UCSD-AML1 (cell line): ENCODE measurements at regions not wholly inside any gene's neighbourhood (a gene's known extent, or its start where the extent isn't known, plus 50 kb on each side); places are given as distances from the start of the nearest gene placed in this dataset.

Experiments
- DNase-seq: peaks from one replicate; lab custom pipeline; 2025; ENCODE audit not compliant: unreplicated experiment; lab: John Stamatoyannopoulos, UW

GRCh38 chr10:57884407-57884806 lies 383.3 kb downstream of the IPMK start:
- no peak for DNase-seq

GRCh38 chr10:57880446-57881227 lies 387.1 kb downstream of the IPMK start:
- no peak for DNase-seq

- DNase-seq = no peak
These were observed 392.9 kb downstream of the IPMK start for GRCh38 chr10:57874810-57875209.

GRCh38 chr10:57867241-57867640 lies 400.5 kb downstream of the IPMK start:
- DNase-seq = no peak

- DNase-seq = no peak
These were observed 402.7 kb downstream of the IPMK start for GRCh38 chr10:57864765-57865680.

- DNase-seq = no peak
These were observed 417.9 kb downstream of the IPMK start for GRCh38 chr10:57849691-57850357.

- no peak for DNase-seq
These were observed 421.2 kb downstream of the IPMK start for GRCh38 chr10:57846307-57847065.

GRCh38 chr10:57844387-57844998 lies 423.2 kb downstream of the IPMK start:
- DNase-seq = no peak

- DNase-seq = no peak
These were observed 436.7 kb downstream of the IPMK start for GRCh38 chr10:57830877-57831560.

- no peak for DNase-seq
These were observed 442.7 kb downstream of the IPMK start for GRCh38 chr10:57825015-57825414.

- DNase-seq = no peak
These were observed 444.3 kb downstream of the IPMK start for GRCh38 chr10:57823398-57823797.

GRCh38 chr10:57822965-57823364 lies 444.7 kb downstream of the IPMK start:
- DNase-seq = no peak

GRCh38 chr10:57818522-57818921 lies 449.2 kb downstream of the IPMK start:
- DNase-seq = no peak

- DNase-seq = no peak
These were observed 450.0 kb downstream of the IPMK start for GRCh38 chr10:57817741-57818140.

- no peak for DNase-seq
These were observed 451.7 kb downstream of the IPMK start for GRCh38 chr10:57815949-57816348.

GRCh38 chr10:57809961-57810360 lies 457.7 kb downstream of the IPMK start:
- DNase-seq = no peak

- no peak for DNase-seq
These were observed 459.8 kb downstream of the IPMK start for GRCh38 chr10:57807906-57808305.

GRCh38 chr10:57806675-57807074 lies 461.0 kb downstream of the IPMK start:
- no peak for DNase-seq

GRCh38 chr10:57799625-57800024 lies 468.1 kb downstream of the IPMK start:
- DNase-seq = no peak

GRCh38 chr10:57798830-57799229 lies 468.9 kb downstream of the IPMK start:
- no peak for DNase-seq
